HG02759 (cell line): ENCODE measurements at regions not wholly inside any gene's neighbourhood (a gene's known extent, or its start where the extent isn't known, plus 50 kb on each side); places are given as distances from the start of the nearest gene placed in this dataset.
A peak's percentile ranks its signal among the peaks of the same experiment; 100 is the strongest.

Experiments
- ATAC-seq: cut with Tn5 transposase; IDR thresholded peaks from one replicate; pipeline ENCODE4 v1.9.1; 2021; ENCODE audit warnings: mild to moderate bottlenecking, moderate library complexity; ENCODE audit not compliant: unreplicated experiment

DNA sequence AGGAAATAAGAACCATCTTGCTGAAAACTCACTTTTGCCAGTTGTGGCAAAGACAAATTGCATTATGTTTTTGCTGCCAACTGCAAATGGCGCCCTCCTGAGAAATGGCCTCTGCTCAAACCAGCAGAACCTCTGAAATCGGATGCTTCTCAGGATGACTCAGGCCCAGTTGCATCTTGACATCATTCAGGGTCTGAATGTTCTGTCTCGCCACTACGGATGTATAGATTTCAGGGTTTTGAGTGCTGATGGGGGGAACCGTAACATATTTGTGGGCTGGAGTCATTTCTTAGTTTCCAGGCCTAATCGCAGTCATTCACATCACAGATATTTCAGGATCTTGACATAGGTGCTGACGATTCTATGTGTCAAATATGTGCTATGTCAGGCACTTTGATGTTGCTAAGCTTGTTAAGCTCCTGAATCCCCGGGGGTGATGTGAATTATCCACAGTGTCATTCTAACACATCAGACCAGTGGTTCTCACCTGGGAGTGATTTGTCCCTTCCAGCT, 207.1 kb downstream of the NFATC2 start:
- no peak for ATAC-seq

GRCh38 chr20:51334609-51335008, 207.9 kb downstream of the NFATC2 start:
- ATAC-seq, result no peak

- ATAC-seq, result no peak
Observed at GRCh38 chr20:51333971-51334370, 208.5 kb downstream of the NFATC2 start.

- no peak for ATAC-seq
Observed at GRCh38 chr20:51333446-51333845, 209.1 kb downstream of the NFATC2 start.

DNA sequence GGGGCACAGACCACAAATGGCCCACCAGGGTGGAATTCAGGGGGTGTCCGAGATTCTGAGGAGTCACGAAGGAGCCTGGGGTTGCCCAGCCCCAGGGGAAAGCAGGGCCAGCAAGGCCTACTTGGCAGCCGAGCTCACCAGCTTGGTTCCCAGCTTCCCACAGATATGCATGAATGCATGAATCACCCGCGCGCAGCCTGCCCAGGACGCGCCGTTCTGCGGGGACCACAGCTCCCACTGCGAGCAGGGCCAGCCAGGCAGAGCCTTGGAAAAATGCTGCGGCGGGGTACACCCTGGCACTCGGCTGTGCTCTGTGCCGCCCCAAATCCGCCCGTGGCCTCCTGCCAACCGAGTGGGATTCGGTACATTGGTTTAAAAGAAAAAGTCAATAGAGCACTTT, 211.0 kb downstream of the NFATC2 start:
- no peak for ATAC-seq

DNA sequence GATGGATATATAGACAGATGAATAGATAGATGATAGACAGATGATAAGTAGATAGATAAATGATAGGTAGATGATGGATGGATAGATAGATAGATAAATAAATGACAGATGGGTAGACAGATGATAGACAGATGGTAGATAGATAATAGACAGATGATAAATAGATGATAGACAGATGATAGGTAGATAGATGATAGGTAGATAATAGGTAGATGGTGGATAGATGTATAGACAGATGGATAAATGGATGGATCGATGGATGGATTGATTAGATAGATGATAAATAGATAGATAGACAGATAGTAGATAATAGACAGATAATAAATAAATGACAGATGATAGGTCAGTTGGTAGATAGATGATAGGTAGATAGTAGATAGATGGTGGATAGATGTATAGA, 212.7 kb downstream of the NFATC2 start:
- ATAC-seq, result no peak

GRCh38 chr20:51327251-51327841, 215.2 kb downstream of the NFATC2 start:
- ATAC-seq, result no peak

- ATAC-seq, result no peak
Observed at GRCh38 chr20:51326201-51326819, 216.2 kb downstream of the NFATC2 start.

GRCh38 chr20:51322164-51322707, 220.3 kb downstream of the NFATC2 start:
- ATAC-seq, result no peak

- ATAC-seq, result no peak
Observed at GRCh38 chr20:51321343-51322163, 221.0 kb downstream of the NFATC2 start.

GRCh38 chr20:51319522-51319921, 223.0 kb downstream of the NFATC2 start:
- no peak for ATAC-seq

- ATAC-seq, result no peak
Observed at GRCh38 chr20:51318058-51318949, 224.2 kb downstream of the NFATC2 start.

- no peak for ATAC-seq
Observed at GRCh38 chr20:51315390-51315789, 227.1 kb downstream of the NFATC2 start.

DNA sequence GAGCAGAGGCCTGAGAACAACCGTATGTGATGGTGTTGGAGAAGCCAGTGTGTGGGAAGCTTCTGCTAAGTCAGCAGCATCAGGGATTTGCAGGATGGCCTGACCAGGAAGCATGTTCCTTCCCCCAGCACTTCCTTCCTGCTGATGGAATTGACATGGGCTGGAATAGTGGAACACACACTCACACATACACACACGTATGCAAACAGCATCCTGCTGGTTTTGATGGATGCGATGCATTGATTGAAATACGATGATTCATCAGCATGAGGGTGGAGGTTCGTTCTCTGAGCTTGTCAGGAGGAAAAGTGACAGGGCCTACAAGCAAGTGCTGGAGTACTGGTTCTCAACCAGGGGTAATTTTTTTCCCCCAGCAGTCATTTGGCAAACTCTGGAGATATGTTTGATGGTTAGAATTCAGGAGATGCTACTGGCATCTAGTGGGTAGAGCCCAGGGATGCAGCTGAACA, 229.1 kb downstream of the NFATC2 start:
- ATAC-seq, result no peak

GRCh38 chr20:51312480-51312783, 230.1 kb downstream of the NFATC2 start:
- ATAC-seq, result no peak

- no peak for ATAC-seq
Observed at GRCh38 chr20:51311636-51312479, 230.7 kb downstream of the NFATC2 start.

GRCh38 chr20:51310216-51310615, 232.3 kb downstream of the NFATC2 start:
- ATAC-seq, result no peak

- no peak for ATAC-seq
Observed at GRCh38 chr20:51309128-51309527, 233.4 kb downstream of the NFATC2 start.

DNA sequence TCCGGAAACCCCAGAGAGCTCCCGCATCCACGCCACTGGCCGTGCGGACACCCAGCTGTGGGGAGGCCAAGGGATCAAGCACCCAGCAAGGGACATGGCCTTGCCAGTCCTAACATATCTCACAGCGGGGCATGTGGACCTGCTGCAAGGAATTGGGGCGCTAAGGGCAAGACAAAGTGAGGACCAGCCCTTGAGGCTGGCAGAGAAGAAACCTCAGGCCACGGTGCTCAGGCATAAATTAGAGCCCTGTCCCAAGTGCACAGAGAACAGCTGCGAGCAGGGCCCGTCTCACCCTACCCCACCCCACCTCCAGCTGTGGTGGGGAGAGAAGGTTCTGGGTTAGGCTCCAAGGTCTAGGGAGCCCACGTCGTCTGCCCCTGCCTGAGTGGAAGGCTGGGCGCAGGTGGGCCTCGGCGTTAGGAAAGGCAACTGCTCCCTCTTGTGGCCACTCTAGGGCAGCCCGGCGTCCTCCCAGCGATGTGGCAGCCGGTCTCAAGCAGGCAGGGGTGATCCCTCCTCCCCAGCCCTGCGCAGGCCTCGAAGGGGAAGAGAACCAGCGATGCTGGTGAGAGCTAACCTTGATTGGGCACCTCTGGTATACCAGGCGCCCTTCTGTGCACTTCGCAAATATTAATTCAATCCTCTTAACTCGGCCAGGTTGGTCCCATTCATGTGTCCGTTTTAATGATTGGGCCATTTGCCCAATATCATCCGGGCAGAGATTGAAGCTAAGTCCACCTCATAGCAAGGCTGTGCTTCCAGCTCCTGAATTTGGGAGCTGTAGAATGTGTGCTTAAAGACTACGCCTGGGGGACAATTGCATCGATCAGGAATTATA, 235.8 kb downstream of the NFATC2 start:
- peak; percentile 82 for ATAC-seq
